Transverse colon (tissue), 4 donors: ENCODE measurements at regions not wholly inside any gene's neighbourhood (a gene's known extent, or its start where the extent isn't known, plus 50 kb on each side); places are given as distances from the start of the nearest gene placed in this dataset.

Source experiments
- DNase-seq: peaks from one replicate; pipeline ENCODE4 v3.0.0-alpha.2; 2019
- H3K27ac ChIP-seq, 4 donors: fragments of 200-600 bp; sonication (generic); 2 replicates each; pipeline ENCODE4 v1.5.1; 2016 to 2018; ENCODE audit warnings: inconsistent platforms in 4 of 4
- H3K27me3 ChIP-seq: fragments of 200-600 bp; sonication (generic); 2 replicates; pipeline ENCODE4 v1.5.1; 2017; ENCODE audit warnings: inconsistent platforms
- H3K36me3 ChIP-seq, 4 donors: fragments of 200-600 bp; sonication (generic); 2 replicates each; pipeline ENCODE4 v1.5.1; 2017 to 2019; ENCODE audit warnings: inconsistent platforms in 4 of 4
- H3K4me1 ChIP-seq, 4 donors: fragments of 200-600 bp; sonication (generic); 2 replicates each; pipeline ENCODE4 v1.5.1; 2017 to 2020; ENCODE audit warnings: inconsistent platforms in 4 of 4
- H3K4me3 ChIP-seq, 4 donors: fragments of 200-600 bp; sonication (generic); 1 replicate in 1 of 4; 2 replicates in 3 of 4; pipeline versions ENCODE4 v1.5.1 to v1.6.1; 2017 to 2019; ENCODE audit warnings: inconsistent platforms in 4 of 4
- H3K9me3 ChIP-seq, 2 donors: fragments of 200-600 bp; sonication (generic); 2 replicates each; pipeline ENCODE4 v1.5.1; 2017 to 2019; ENCODE audit warnings: inconsistent platforms in 2 of 2
- EP300 ChIP-seq: sonication (generic); formaldehyde crosslinking; IDR thresholded peaks from one replicate; pipeline ENCODE4 v1.6.1; 2017; ENCODE audit warnings: antibody characterized with exemption, low read depth
- POLR2A ChIP-seq: fragments of 450-650 bp; IDR thresholded peaks from one replicate; pipeline ENCODE4 v1.6.1; 2016; ENCODE audit warnings: antibody characterized with exemption, mild to moderate bottlenecking, moderate library complexity
- POLR2AphosphoS5 ChIP-seq, 3 donors: sonication (generic); formaldehyde crosslinking; IDR thresholded peaks; one replicate each; pipeline ENCODE4 v1.6.1; 2016; ENCODE audit warnings: antibody characterized with exemption in 3 of 3
- WGBS, 2 donors: methylation state at CpG; one replicate each; pipeline ENCODE4 v1.1.5; 2018; ENCODE audit warnings: low coverage in 1 of 2; 5-methylcytosine and 5-hydroxymethylcytosine counted together
- in situ Hi-C, 4 donors: fragments of 200-750 bp; cut with MboI; loops; one replicate each; pipeline versions ENCODE4 v1.15.0 to v1.15.1; 2017; ENCODE audit warnings: low sequenced_read_pairs in 3 of 4, low pct_ligation_motif_present in 1 of 4, low pct_unique_long_range_greater_than_20kb in 1 of 4
- intact Hi-C: fragments of 100-400 bp; cut with DNase I; formaldehyde crosslinking; loops from one replicate; pipeline ENCODE4 v1.15.1; 2023; ENCODE audit warnings: low total_unique reads
- TF ChIP-seq, protein P1 (sequence below), 5 experiments: fragments of 200-600 bp in 3 of 5; fragments of 450-650 bp in 2 of 5; sonication (generic) in 3 of 5; IDR thresholded peaks; 1 replicate in 2 of 5; 2 replicates in 3 of 5; pipeline ENCODE4 v1.5.1; 2016 to 2017; ENCODE audit warnings: antibody characterized with exemption in 5 of 5, inconsistent platforms in 3 of 5, mild to moderate bottlenecking in 2 of 5, moderate library complexity in 1 of 5

DNA sequence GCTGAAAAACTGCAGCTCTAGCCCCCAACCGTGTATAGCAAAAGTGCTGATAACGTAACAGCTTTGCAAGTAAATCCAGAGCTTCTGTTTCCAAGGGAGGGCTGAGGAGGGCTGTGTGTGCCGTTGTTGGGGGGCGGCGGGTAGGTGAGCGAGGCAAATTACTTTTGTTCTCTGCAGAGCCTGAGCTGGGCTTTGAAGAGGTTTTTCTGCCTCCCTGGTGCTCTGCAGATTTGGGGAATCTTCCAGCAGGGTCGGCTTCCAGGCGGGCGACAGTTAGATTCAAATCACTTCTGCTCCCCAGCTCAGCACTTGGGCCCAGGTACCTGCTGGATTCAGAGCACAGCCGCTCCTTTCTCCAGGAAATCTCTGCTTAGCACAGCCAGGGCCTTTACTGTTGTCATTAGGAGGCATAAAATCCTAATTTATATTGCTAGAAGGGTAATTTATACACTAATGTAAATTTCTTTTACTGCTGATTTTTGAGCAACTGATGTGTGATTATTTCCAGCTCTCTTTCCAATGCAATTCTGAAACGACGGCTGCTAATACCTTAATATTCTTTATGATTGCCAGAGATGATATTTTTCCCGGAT lies 442.4 kb downstream of the TYW1 start:
- in situ Hi-C loops (loop anchor here in 1 of 4 donors (25.0 kb wide), 1 partner anchor 98 kb away; no protein-coding TSS in a partner anchor), intact Hi-C loops (no loop called here)
- no peak for TF ChIP-seq POLR2AphosphoS5 (IDR thresholded peaks at IDR 0.05)
- TF ChIP-seq, protein P1, sequence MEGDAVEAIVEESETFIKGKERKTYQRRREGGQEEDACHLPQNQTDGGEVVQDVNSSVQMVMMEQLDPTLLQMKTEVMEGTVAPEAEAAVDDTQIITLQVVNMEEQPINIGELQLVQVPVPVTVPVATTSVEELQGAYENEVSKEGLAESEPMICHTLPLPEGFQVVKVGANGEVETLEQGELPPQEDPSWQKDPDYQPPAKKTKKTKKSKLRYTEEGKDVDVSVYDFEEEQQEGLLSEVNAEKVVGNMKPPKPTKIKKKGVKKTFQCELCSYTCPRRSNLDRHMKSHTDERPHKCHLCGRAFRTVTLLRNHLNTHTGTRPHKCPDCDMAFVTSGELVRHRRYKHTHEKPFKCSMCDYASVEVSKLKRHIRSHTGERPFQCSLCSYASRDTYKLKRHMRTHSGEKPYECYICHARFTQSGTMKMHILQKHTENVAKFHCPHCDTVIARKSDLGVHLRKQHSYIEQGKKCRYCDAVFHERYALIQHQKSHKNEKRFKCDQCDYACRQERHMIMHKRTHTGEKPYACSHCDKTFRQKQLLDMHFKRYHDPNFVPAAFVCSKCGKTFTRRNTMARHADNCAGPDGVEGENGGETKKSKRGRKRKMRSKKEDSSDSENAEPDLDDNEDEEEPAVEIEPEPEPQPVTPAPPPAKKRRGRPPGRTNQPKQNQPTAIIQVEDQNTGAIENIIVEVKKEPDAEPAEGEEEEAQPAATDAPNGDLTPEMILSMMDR (IDR thresholded peaks at IDR 0.05) = no peak
- TF ChIP-seq POLR2A = no peak
- no peak for TF ChIP-seq EP300
- Histone ChIP-seq H3K4me1 (no peaks in the 10 kb centered on the region), H3K27ac (no peak overlapping the region), H3K9me3 (no peaks in the 10 kb centered on the region), H3K4me3 (no peak overlapping the region), H3K36me3 (no peaks in the 10 kb centered on the region), H3K27me3 (no peaks in the 10 kb centered on the region)
- 67 to 79% methylated on average over 3 to 13 of the region's 13 CpGs for WGBS, 2 donors
- DNase-seq = no peak

DNA sequence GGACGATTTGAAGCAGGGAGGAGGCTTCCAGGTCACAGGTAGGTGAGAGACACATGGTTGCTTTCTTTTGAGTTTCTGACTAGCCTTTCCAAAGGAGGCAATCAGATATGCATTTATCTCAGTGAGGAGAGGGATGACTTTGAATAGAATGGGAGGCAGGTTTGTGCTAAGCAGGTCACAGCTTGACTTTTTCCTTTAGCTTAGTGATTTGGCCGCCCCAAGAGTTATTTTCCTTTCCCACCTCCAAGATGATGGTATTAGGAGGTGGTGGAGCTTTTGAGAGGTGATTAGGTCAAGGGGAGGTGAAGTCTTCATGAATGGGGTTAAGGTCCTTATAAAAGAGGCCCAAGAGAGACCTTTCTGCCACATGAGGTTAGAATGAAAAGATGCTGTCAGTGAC lies 443.7 kb downstream of the TYW1 start:
- DNase-seq = no peak
- no peak for TF ChIP-seq POLR2A
- TF ChIP-seq POLR2AphosphoS5 (IDR thresholded peaks at IDR 0.05) = no peak
- no peak for TF ChIP-seq EP300
- TF ChIP-seq, protein P1 (IDR thresholded peaks at IDR 0.05) = no peak
- 6% methylated on average over 2 of the region's 2 CpGs; no CpG with 5 or more reads in 1 of the 2 donors for WGBS, 2 donors
- Histone ChIP-seq H3K27ac (no peak overlapping the region), H3K27me3 (no peaks in the 10 kb centered on the region), H3K4me3 (no peak overlapping the region), H3K36me3 (no peaks in the 10 kb centered on the region), H3K9me3 (no peaks in the 10 kb centered on the region), H3K4me1 (no peaks in the 10 kb centered on the region)
- intact Hi-C loops = no loop called here
- in situ Hi-C loops = loop anchor here in 1 of 4 donors (25.0 kb wide), 1 partner anchor 97 kb away; no protein-coding TSS in a partner anchor

DNA sequence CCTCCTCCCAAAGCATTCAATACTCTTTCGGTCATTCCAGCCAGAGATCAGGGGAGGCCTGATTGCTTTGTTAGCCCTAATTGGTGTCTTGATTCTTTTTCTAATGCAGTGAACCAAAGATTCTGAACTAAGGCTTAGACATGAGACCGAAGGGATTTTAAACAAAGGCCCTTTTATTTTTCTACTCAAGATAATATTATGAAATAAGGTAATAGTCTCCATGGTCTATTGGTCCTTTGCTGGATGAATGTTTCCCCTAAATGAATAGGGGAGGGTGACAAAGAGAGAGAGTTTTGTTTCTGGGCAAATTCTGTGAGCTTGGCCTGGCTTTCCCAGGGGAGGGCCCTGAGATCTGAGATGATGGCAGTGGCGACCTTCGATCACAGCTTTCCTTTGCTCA lies 449.1 kb downstream of the TYW1 start:
- no peaks in the 10 kb centered on the region for H3K36me3 ChIP-seq
- no peaks in the 10 kb centered on the region for H3K27me3 ChIP-seq
- 86 to 92% methylated on average over 4 of the region's 4 CpGs for WGBS, 2 donors
- H3K9me3 ChIP-seq = no peaks in the 10 kb centered on the region
- H3K4me1 ChIP-seq = no peaks in the 10 kb centered on the region
- no peak overlapping the region for H3K27ac ChIP-seq
- in situ Hi-C loops = loop anchor here in 1 of 4 donors (25.0 kb wide), 1 partner anchor 92 kb away; no protein-coding TSS in a partner anchor
- no peak for TF ChIP-seq EP300
- TF ChIP-seq, protein P1 (IDR thresholded peaks at IDR 0.05) = no peak
- TF ChIP-seq POLR2A = no peak
- TF ChIP-seq POLR2AphosphoS5 (IDR thresholded peaks at IDR 0.05) = no peak
- intact Hi-C loops = no loop called here
- no peak overlapping the region for H3K4me3 ChIP-seq
- DNase-seq = no peak

DNA sequence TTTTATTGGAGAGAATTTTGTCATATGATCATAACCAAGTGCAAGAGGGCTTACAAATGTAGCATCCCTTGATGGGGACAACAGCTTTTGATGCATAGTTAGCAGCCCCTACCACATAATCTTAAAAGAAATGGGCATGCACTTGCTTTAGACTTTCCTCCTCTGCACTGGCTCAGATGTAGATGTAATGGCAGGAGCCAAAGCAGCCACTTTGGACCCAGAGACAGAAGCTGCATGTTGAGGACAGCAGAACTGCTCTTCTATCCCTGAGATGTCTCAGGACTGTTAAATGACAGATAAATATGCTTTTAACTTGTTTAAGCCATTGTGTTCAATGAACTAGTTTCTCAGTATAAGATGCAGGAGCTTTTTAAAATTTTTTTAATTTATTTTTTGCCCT lies 450.7 kb downstream of the TYW1 start:
- Histone ChIP-seq H3K9me3 (no peaks in the 10 kb centered on the region), H3K4me3 (no peak overlapping the region), H3K36me3 (no peaks in the 10 kb centered on the region), H3K4me1 (no peaks in the 10 kb centered on the region), H3K27ac (no peak overlapping the region), H3K27me3 (no peaks in the 10 kb centered on the region)
- TF ChIP-seq POLR2A = no peak
- TF ChIP-seq POLR2AphosphoS5 (IDR thresholded peaks at IDR 0.05) = no peak
- TF ChIP-seq, protein P1 (IDR thresholded peaks at IDR 0.05) = no peak
- no peak for TF ChIP-seq EP300
- DNase-seq = no peak
- in situ Hi-C loops (loop anchor here in 1 of 4 donors (25.0 kb wide), 1 partner anchor 90 kb away; no protein-coding TSS in a partner anchor), intact Hi-C loops (no loop called here)
